ENCODE measurements at regions not wholly inside any gene's neighbourhood (a gene's known extent, or its start where the extent isn't known, plus 50 kb on each side); places are given as distances from the start of the nearest gene placed in this dataset.

GRCh38 chr16:85302018-85302847 lies 190.0 kb upstream of the CIBAR2 start:
- Histone ChIP-seq H3K4me3 (ENCODE audit: low read depth, low read length) (no peak overlapping the region), H3K27me3 (ENCODE audit: control insufficient read depth, insufficient read depth, low read length) (no peaks in the 10 kb centered on the region), H3K36me3 (ENCODE audit: control insufficient read depth, insufficient read depth, low read length) (no peaks in the 10 kb centered on the region)
- no peak for TF ChIP-seq CTCF (IDR thresholded peaks at IDR 0.05; ENCODE audit: insufficient read depth, low read length, poor library complexity, severe bottlenecking)
- DNase-seq (ENCODE audit: low read depth) = peak; percentile 34

GRCh38 chr16:85302848-85303353 lies 190.6 kb upstream of the CIBAR2 start:
- Histone ChIP-seq H3K27me3 (ENCODE audit: control insufficient read depth, insufficient read depth, low read length) (peaks cover 3% of the 10 kb centered on the region), H3K4me3 (ENCODE audit: low read depth, low read length) (no peak overlapping the region), H3K36me3 (ENCODE audit: control insufficient read depth, insufficient read depth, low read length) (no peaks in the 10 kb centered on the region)
- TF ChIP-seq CTCF (IDR thresholded peaks at IDR 0.05; ENCODE audit: insufficient read depth, low read length, poor library complexity, severe bottlenecking) = no peak
- no peak for DNase-seq (ENCODE audit: low read depth)

GRCh38 chr16:85303354-85303883 lies 191.1 kb upstream of the CIBAR2 start:
- peak; percentile 96 for TF ChIP-seq CTCF (IDR thresholded peaks at IDR 0.05; ENCODE audit: insufficient read depth, low read length, poor library complexity, severe bottlenecking)
- H3K4me3 ChIP-seq (ENCODE audit: low read depth, low read length) = no peak overlapping the region
- no peaks in the 10 kb centered on the region for H3K36me3 ChIP-seq (ENCODE audit: control insufficient read depth, insufficient read depth, low read length)
- DNase-seq (ENCODE audit: low read depth) = no peak
- H3K27me3 ChIP-seq (ENCODE audit: control insufficient read depth, insufficient read depth, low read length) = peaks cover 6% of the 10 kb centered on the region

- no peaks in the 10 kb centered on the region for H3K36me3 ChIP-seq (ENCODE audit: control insufficient read depth, insufficient read depth, low read length)
- peaks cover 13% of the 10 kb centered on the region for H3K27me3 ChIP-seq (ENCODE audit: control insufficient read depth, insufficient read depth, low read length)
- no peak for DNase-seq (ENCODE audit: low read depth)
- no peak for TF ChIP-seq CTCF (IDR thresholded peaks at IDR 0.05; ENCODE audit: insufficient read depth, low read length, poor library complexity, severe bottlenecking)
- H3K4me3 ChIP-seq (ENCODE audit: low read depth, low read length) = no peak overlapping the region
Measured at GRCh38 chr16:85304337-85304736, 192.1 kb upstream of the CIBAR2 start.

GRCh38 chr16:85306071-85306792 lies 194.0 kb upstream of the CIBAR2 start:
- DNase-seq (ENCODE audit: low read depth) = peak; percentile 52

More at GRCh38 chr16:85306071-85306792, 194.0 kb upstream of the CIBAR2 start:
- H3K36me3 ChIP-seq (ENCODE audit: control insufficient read depth, insufficient read depth, low read length) = no peaks in the 10 kb centered on the region
- TF ChIP-seq CTCF (IDR thresholded peaks at IDR 0.05; ENCODE audit: insufficient read depth, low read length, poor library complexity, severe bottlenecking) = no peak
- no peak overlapping the region for H3K4me3 ChIP-seq (ENCODE audit: low read depth, low read length)
- H3K27me3 ChIP-seq (ENCODE audit: control insufficient read depth, insufficient read depth, low read length) = peaks cover 26% of the 10 kb centered on the region

Measured in kidney epithelial cell (primary cell).